ENCODE measurements at regions not wholly inside any gene's neighbourhood (a gene's known extent, or its start where the extent isn't known, plus 50 kb on each side); places are given as distances from the start of the nearest gene placed in this dataset.
"Not testable (repeated sequence)": the region's sequence is repeated elsewhere in the genome, so short reads cannot be mapped to it uniquely, and the experiment has no call there.

GRCh38 chr2:11075221-11075620, 80.0 kb upstream of the SLC66A3 start:
- DNase-seq: no peak

- DNase-seq: no peak
These were observed 77.9 kb upstream of the SLC66A3 start for GRCh38 chr2:11077411-11077810.

- peak; percentile 8 for DNase-seq
These were observed 76.0 kb upstream of the SLC66A3 start for GRCh38 chr2:11079136-11079824.

GRCh38 chr2:11080253-11081115, 74.8 kb upstream of the SLC66A3 start:
- DNase-seq: no peak

GRCh38 chr2:11082880-11083279, 72.4 kb upstream of the SLC66A3 start:
- DNase-seq: no peak

- DNase-seq: not testable (repeated sequence)
These were observed 66.4 kb upstream of the SLC66A3 start for GRCh38 chr2:11088821-11089220.

- DNase-seq: peak; percentile 62
These were observed 65.1 kb upstream of the SLC66A3 start for GRCh38 chr2:11090187-11090586.

- DNase-seq: no peak
These were observed 62.4 kb upstream of the SLC66A3 start for GRCh38 chr2:11092701-11093335.

- no peak for DNase-seq
These were observed 61.8 kb upstream of the SLC66A3 start for GRCh38 chr2:11093467-11093866.

- no peak for DNase-seq
These were observed 61.1 kb upstream of the SLC66A3 start for GRCh38 chr2:11094021-11094810.

GRCh38 chr2:11096591-11096990, 58.7 kb upstream of the SLC66A3 start:
- no peak for DNase-seq

GRCh38 chr2:11097038-11097720, 58.1 kb upstream of the SLC66A3 start:
- DNase-seq: no peak

- DNase-seq: no peak
These were observed 57.3 kb upstream of the SLC66A3 start for GRCh38 chr2:11097854-11098387.

- DNase-seq: no peak
These were observed 55.9 kb upstream of the SLC66A3 start for GRCh38 chr2:11099122-11100065.

- no peak for DNase-seq
These were observed 55.1 kb upstream of the SLC66A3 start for GRCh38 chr2:11100130-11100529.

GRCh38 chr2:11100976-11101375, 54.3 kb upstream of the SLC66A3 start:
- no peak for DNase-seq

GRCh38 chr2:11101430-11101829, 53.8 kb upstream of the SLC66A3 start:
- no peak for DNase-seq

- no peak for DNase-seq
These were observed 52.8 kb upstream of the SLC66A3 start for GRCh38 chr2:11102466-11102865.

GRCh38 chr2:11102956-11103860, 52.1 kb upstream of the SLC66A3 start:
- DNase-seq: no peak

Measured in MV-4-11 (cell line).